HCT116 (cell line): ENCODE measurements at regions not wholly inside any gene's neighbourhood (a gene's known extent, or its start where the extent isn't known, plus 50 kb on each side); places are given as distances from the start of the nearest gene placed in this dataset.

Experiments
- ATAC-seq: fragments of 200-7000 bp; cut with Tn5 transposase; 2 replicates; pipeline ENCODE4 v1.9.1; 2020; ENCODE audit warnings: mild to moderate bottlenecking, moderate library complexity
- BruUV-seq: library from RNA; stranded (reverse); fragments of 400-500 nt; replicated peaks from 2 replicates; lab custom pipeline; 2021; lab: Mats Ljungman, UMichigan
- CTCF ChIA-PET: fragments of 300-600 bp; sonication (Branson Sonifier 250); formaldehyde crosslinking; loops from one replicate; lab custom pipeline; 2021; ENCODE audit warnings: antibody characterized with exemption; lab: Charles Lee
- POLR2A ChIA-PET: fragments of 300-600, 350-600 bp; sonication (Branson Sonifier 250); formaldehyde crosslinking; loops from one replicate; lab custom pipeline; 2021; ENCODE audit warnings: antibody characterized with exemption; lab: Charles Lee
- RAD21 ChIA-PET, 2 experiments: fragments of 300-600 bp; sonication (Branson Sonifier 250); formaldehyde crosslinking; loops; one replicate each; lab custom pipeline; 2023; ENCODE audit warnings: low total read pairs in 2 of 2; ENCODE audit not compliant: uncharacterized antibody in 2 of 2, unreplicated experiment in 2 of 2, low non-redundant PET in 1 of 2; lab: Charles Lee
- DNase-seq: peaks from one replicate; pipeline ENCODE4 v3.0.0-alpha.2; 2010; ENCODE audit warnings: low read depth, low spot score
- H2AFZ ChIP-seq: fragments of 200-600 bp; shearing (Covaris generic), sonication (generic); 2 replicates; pipeline ENCODE4 v1.6.1; 2017; ENCODE audit warnings: low read depth, mixed run types, mixed read lengths, antibody characterized with exemption, low read length; ENCODE audit not compliant: poor library complexity, severe bottlenecking
- H3K27ac ChIP-seq: 2 replicates; pipeline ENCODE4 v1.5.1; 2012; ENCODE audit warnings: low read depth, low read length
- H3K27me3 ChIP-seq: fragments of 200-600 bp; sonication (generic); 2 replicates; pipeline ENCODE4 v1.6.1; 2016; ENCODE audit warnings: mixed run types, low read length, mixed read lengths; ENCODE audit not compliant: insufficient read depth
- H3K36me3 ChIP-seq, 2 experiments: fragments of 200-500 bp in 1 of 2; fragments of 200-600 bp in 1 of 2; sonication (Bioruptor generic) in 1 of 2; sonication (generic) in 1 of 2; 2 replicates each; pipeline versions ENCODE4 v1.5.1 to v1.6.1; 2014 to 2016; ENCODE audit warnings: low read length in 2 of 2, inconsistent platforms in 1 of 2, mixed read lengths in 1 of 2, mixed run types in 1 of 2; ENCODE audit not compliant: insufficient read depth in 2 of 2, control insufficient read depth in 1 of 2
- H3K4me1 ChIP-seq, 2 experiments: fragments of 200-600 bp in 1 of 2; sonication (generic) in 1 of 2; 2 replicates each; pipeline versions ENCODE4 v1.5.1 to v1.6.1; 2012 to 2017; ENCODE audit warnings: low read length in 2 of 2, inconsistent platforms in 1 of 2, mild to moderate bottlenecking in 1 of 2, mixed read lengths in 1 of 2, mixed run types in 1 of 2, moderate library complexity in 1 of 2; ENCODE audit not compliant: insufficient read depth in 2 of 2, control insufficient read depth in 1 of 2
- H3K4me2 ChIP-seq: fragments of 200-600 bp; sonication (generic); 2 replicates; pipeline ENCODE4 v1.6.1; 2017; ENCODE audit warnings: mixed run types, low read length, mixed read lengths
- H3K4me3 ChIP-seq, 2 experiments: fragments of 200-600 bp in 1 of 2; sonication (generic) in 1 of 2; replicated peaks in 1 of 2; 2 replicates each; pipeline ENCODE4 v1.5.1; 2011 to 2016; ENCODE audit warnings: low read length in 2 of 2, control low read depth in 1 of 2, low read depth in 1 of 2, mild to moderate bottlenecking in 1 of 2, mixed read lengths in 1 of 2, mixed run types in 1 of 2
- H3K79me2 ChIP-seq: fragments of 200-600 bp; sonication (generic); 2 replicates; pipeline ENCODE4 v1.6.1; 2017; ENCODE audit warnings: mild to moderate bottlenecking, mixed run types, low read length, moderate library complexity, mixed read lengths; ENCODE audit not compliant: insufficient read depth
- H3K9ac ChIP-seq: fragments of 200-600 bp; sonication (generic); 2 replicates; pipeline ENCODE4 v1.6.1; 2016; ENCODE audit warnings: low read length, mixed read lengths
- H3K9me2 ChIP-seq: fragments of 200-600 bp; sonication (generic), shearing (Covaris generic); 2 replicates; pipeline ENCODE4 v1.6.1; 2017; ENCODE audit warnings: mixed run types, mild to moderate bottlenecking, moderate library complexity; ENCODE audit not compliant: insufficient read depth
- H3K9me3 ChIP-seq, 2 experiments: fragments of 200-500 bp in 1 of 2; fragments of 200-600 bp in 1 of 2; sonication (Bioruptor generic) in 1 of 2; sonication (generic) in 1 of 2; 2 replicates each; pipeline ENCODE4 v1.6.1; 2014 to 2017; ENCODE audit warnings: low read length in 2 of 2, mixed read lengths in 2 of 2, inconsistent platforms in 1 of 2, low read depth in 1 of 2, mild to moderate bottlenecking in 1 of 2, mixed run types in 1 of 2, moderate library complexity in 1 of 2; ENCODE audit not compliant: control insufficient read depth in 1 of 2, insufficient read depth in 1 of 2
- H4K20me1 ChIP-seq: fragments of 200-600 bp; sonication (generic), shearing (Covaris generic); 2 replicates; pipeline ENCODE4 v1.6.1; 2017; ENCODE audit warnings: mixed run types, mild to moderate bottlenecking, moderate library complexity; ENCODE audit not compliant: insufficient read depth
- ATF3 ChIP-seq: IDR thresholded peaks from 2 replicates; pipeline ENCODE4 v1.6.1; 2012
- CEBPB ChIP-seq: IDR thresholded peaks from 2 replicates; pipeline ENCODE4 v1.6.1; 2012; ENCODE audit warnings: low read depth
- CTCF ChIP-seq, 3 experiments: fragments of 200-600 bp in 1 of 3; sonication (generic) in 1 of 3; IDR thresholded peaks in 2 of 3; conservative IDR thresholded peaks in 1 of 3; 2 replicates each; pipeline ENCODE4 v1.5.1; 2012 to 2017; ENCODE audit warnings: low read depth in 2 of 3, low read length in 2 of 3, antibody characterized with exemption in 1 of 3, borderline replicate concordance in 1 of 3, control low read depth in 1 of 3, mild to moderate bottlenecking in 1 of 3, mixed read lengths in 1 of 3, mixed run types in 1 of 3, moderate library complexity in 1 of 3; ENCODE audit not compliant: insufficient read depth in 1 of 3
- EGR1 ChIP-seq: IDR thresholded peaks from 2 replicates; pipeline ENCODE4 v1.6.1; 2012; ENCODE audit warnings: low read depth
- ELF1 ChIP-seq: IDR thresholded peaks from 2 replicates; pipeline ENCODE4 v1.6.1; 2012; ENCODE audit warnings: low read depth, borderline replicate concordance
- EZH2phosphoT487 ChIP-seq: fragments of 200-600 bp; IDR thresholded peaks from 2 replicates; pipeline ENCODE4 v1.6.1; 2018; ENCODE audit warnings: antibody characterized with exemption, borderline replicate concordance
- FOSL1 ChIP-seq: IDR thresholded peaks from 2 replicates; pipeline ENCODE4 v1.6.1; 2012; ENCODE audit warnings: low read depth
- JUND ChIP-seq: IDR thresholded peaks from 2 replicates; pipeline ENCODE4 v1.6.1; 2012
- MAX ChIP-seq: IDR thresholded peaks from 2 replicates; pipeline ENCODE4 v1.6.1; 2012
- POLR2A ChIP-seq: IDR thresholded peaks from 2 replicates; pipeline ENCODE4 v1.7.0; 2011; ENCODE audit warnings: borderline replicate concordance; ENCODE audit not compliant: insufficient read depth, insufficient read length; ENCODE audit errors: extremely low read depth
- POLR2AphosphoS5 ChIP-seq: IDR thresholded peaks from 2 replicates; pipeline ENCODE4 v1.6.1; 2011; ENCODE audit warnings: mild to moderate bottlenecking, low read depth, low read length, moderate library complexity
- RAD21 ChIP-seq: IDR thresholded peaks from 2 replicates; pipeline ENCODE4 v1.6.1; 2012; ENCODE audit warnings: low read depth, mild to moderate bottlenecking
- REST ChIP-seq: IDR thresholded peaks from 2 replicates; pipeline ENCODE4 v1.6.1; 2012; ENCODE audit warnings: low read depth
- SP1 ChIP-seq: IDR thresholded peaks from 2 replicates; pipeline ENCODE4 v1.6.1; 2012; ENCODE audit warnings: low read depth
- SRF ChIP-seq: IDR thresholded peaks from 2 replicates; pipeline ENCODE4 v1.6.1; 2012; ENCODE audit warnings: low read depth
- TCF7L2 ChIP-seq: IDR thresholded peaks from 2 replicates; pipeline ENCODE4 v1.7.0; 2011; ENCODE audit warnings: borderline replicate concordance, inconsistent platforms; ENCODE audit not compliant: insufficient read depth, insufficient read length; ENCODE audit errors: extremely low read depth
- ZBTB33 ChIP-seq: IDR thresholded peaks from 2 replicates; pipeline ENCODE4 v1.6.1; 2011; ENCODE audit warnings: mild to moderate bottlenecking, low read length, moderate library complexity; ENCODE audit not compliant: insufficient replicate concordance; ENCODE audit errors: extremely low read depth
- ZFX ChIP-seq: fragments of 450-650 bp; IDR thresholded peaks from 2 replicates; pipeline ENCODE4 v1.6.1; 2017
- intact Hi-C: fragments of 100-400 bp; cut with micrococcal nuclease; formaldehyde crosslinking; loops from 2 replicates; pipeline ENCODE4 v1.10.0; 2022

- TF ChIP-seq FOSL1 = no peak
- no peak for TF ChIP-seq TCF7L2
- TF ChIP-seq, all 23 proteins: peak for 2
Measured at GRCh38 chrX:117743469-117744251, 372.9 kb downstream of the KLHL13 start (continued).

GRCh38 chrX:117713411-117713810, 403.2 kb downstream of the KLHL13 start:
- no peak overlapping the region for H2AFZ ChIP-seq
- intact Hi-C loops = no loop called here
- CTCF ChIA-PET = no interaction called here
- TF ChIP-seq REST (no peak), RAD21 (no peak), EGR1 (no peak), SP1 (no peak), JUND (no peak), CEBPB (no peak), ZBTB33 (no peak), POLR2AphosphoS5 (no peak), EZH2phosphoT487 (no peak), SRF (no peak), TCF7L2 (no peak), ZFX (no peak), ATF3 (no peak), POLR2A (no peak), CTCF (IDR thresholded peaks at IDR 0.05 in 2 of 3, conservative IDR thresholded peaks at IDR 0.05 in 1 of 3; ENCODE audit: borderline replicate concordance in 1 of 3, insufficient read depth in 1 of 3, low read depth in 2 of 3, low read length in 2 of 3) (no peak), ELF1 (no peak), MAX (no peak)

More at GRCh38 chrX:117713411-117713810, 403.2 kb downstream of the KLHL13 start:
- DNase-seq = no peak
- ChIA-PET RAD21 (no interaction called here), POLR2A (no interaction called here)
- Histone ChIP-seq H3K79me2 (no peaks in the 10 kb centered on the region), H3K9me3 (no peaks in the 10 kb centered on the region), H4K20me1 (no peaks in the 10 kb centered on the region), H3K4me1 (no peaks in the 10 kb centered on the region), H3K9me2 (no peaks in the 10 kb centered on the region), H3K9ac (no peak overlapping the region), H3K4me2 (no peak overlapping the region), H3K27ac (no peak overlapping the region), H3K4me3 (no peak overlapping the region), H3K27me3 (no peaks in the 10 kb centered on the region), H3K36me3 (no peaks in the 10 kb centered on the region)
- BruUV-seq = no TSS peak
- ATAC-seq = no peak
